Common myeloid progenitor, CD34-positive (primary cell): ENCODE measurements at regions not wholly inside any gene's neighbourhood (a gene's known extent, or its start where the extent isn't known, plus 50 kb on each side); places are given as distances from the start of the nearest gene placed in this dataset.
A peak's percentile ranks its signal among the peaks of the same experiment; 100 is the strongest.

ENCODE experiments used
- CTCF ChIA-PET: fragments of 350-600 bp; sonication (Branson Sonifier 250); formaldehyde crosslinking; loops from one replicate; lab custom pipeline; 2021; ENCODE audit warnings: antibody characterized with exemption; lab: Charles Lee
- POLR2A ChIA-PET: fragments of 350-600 bp; sonication (Branson Sonifier 250); formaldehyde crosslinking; loops from one replicate; lab custom pipeline; 2021; ENCODE audit warnings: antibody characterized with exemption; lab: Charles Lee
- DNase-seq, 3 donors: peaks; one replicate each; pipeline versions ENCODE4 v3.0.0 to v3.0.0-alpha.2; 2013
- H3K27ac ChIP-seq, 2 experiments: 1 replicate in 1 of 2; 2 replicates in 1 of 2; pipeline ENCODE4 v1.7.0; 2013; ENCODE audit warnings: inconsistent platforms in 2 of 2, low read length in 2 of 2, mild to moderate bottlenecking in 2 of 2, low read depth in 1 of 2, moderate library complexity in 1 of 2; ENCODE audit not compliant: severe bottlenecking in 2 of 2, insufficient read depth in 1 of 2, poor library complexity in 1 of 2
- H3K27me3 ChIP-seq, 5 experiments: replicated peaks in 2 of 5; 1 replicate in 3 of 5; 2 replicates in 2 of 5; pipeline versions ENCODE4 v1.6.1 to v1.7.0; 2013; ENCODE audit warnings: low read length in 4 of 5, mild to moderate bottlenecking in 2 of 5, moderate library complexity in 2 of 5, inconsistent platforms in 1 of 5; ENCODE audit not compliant: insufficient read depth in 5 of 5, control insufficient read depth in 4 of 5
- H3K36me3 ChIP-seq, 4 experiments: 1 replicate in 2 of 4; 2 replicates in 2 of 4; pipeline versions ENCODE4 v1.6.1 to v1.7.0; 2013; ENCODE audit warnings: low read length in 3 of 4, control low read depth in 1 of 4, mild to moderate bottlenecking in 1 of 4; ENCODE audit not compliant: control insufficient read depth in 4 of 4, insufficient read depth in 4 of 4
- H3K4me1 ChIP-seq, 4 experiments: 1 replicate in 3 of 4; 2 replicates in 1 of 4; pipeline versions ENCODE4 v1.6.1 to v1.7.1; 2013; ENCODE audit warnings: low read length in 3 of 4, mild to moderate bottlenecking in 3 of 4, control low read depth in 1 of 4, inconsistent platforms in 1 of 4, moderate library complexity in 1 of 4; ENCODE audit not compliant: control insufficient read depth in 4 of 4, insufficient read depth in 4 of 4; ENCODE audit errors: control extremely low read depth in 1 of 4
- H3K4me3 ChIP-seq, 7 experiments: 1 replicate in 4 of 7; 2 replicates in 3 of 7; pipeline versions ENCODE4 v1.5.1 to v1.7.0; 2013; ENCODE audit warnings: mild to moderate bottlenecking in 7 of 7, low read length in 6 of 7, moderate library complexity in 6 of 7, inconsistent platforms in 2 of 7, low read depth in 2 of 7, control low read depth in 1 of 7; ENCODE audit not compliant: insufficient read depth in 4 of 7, control insufficient read depth in 1 of 7; ENCODE audit errors: extremely low read depth in 1 of 7
- H3K9me3 ChIP-seq, 5 experiments: 1 replicate in 4 of 5; 2 replicates in 1 of 5; pipeline versions ENCODE4 v1.6.1 to v1.7.1; 2013; ENCODE audit warnings: low read length in 4 of 5, mild to moderate bottlenecking in 2 of 5, inconsistent platforms in 1 of 5, low read depth in 1 of 5, moderate library complexity in 1 of 5; ENCODE audit not compliant: control insufficient read depth in 4 of 5, insufficient read depth in 2 of 5; ENCODE audit errors: control extremely low read depth in 1 of 5
- WGBS: methylation state at CpG from one replicate; pipeline ENCODE4 v1.1.5; 2013; ENCODE audit not compliant: insufficient coverage; 5-methylcytosine and 5-hydroxymethylcytosine counted together

GRCh38 chr11:33957304-33957917 is 65.5 kb upstream of the LMO2 start:
- Histone ChIP-seq H3K9me3 (no peaks in the 10 kb centered on the region), H3K36me3 (no peaks in the 10 kb centered on the region), H3K4me1 (peaks cover 1 to 37% (median 26%) of the 10 kb centered on the region in 4 experiments), H3K4me3 (no peak overlapping the region), H3K27me3 (no peaks in the 10 kb centered on the region), H3K27ac (no peak overlapping the region)
- no peak for DNase-seq
- ChIA-PET POLR2A (interaction anchor here (0.6 kb wide), 1 partner anchor 1342 kb away, joined by 3 read pairs; no protein-coding TSS in a partner anchor), CTCF (interaction anchor here (0.7 to 3.1 kb wide), 3 partner anchors 9 to 23 kb away, joined by 3 to 11 read pairs (median 3); no protein-coding TSS in a partner anchor)
- WGBS = 98% methylated on average over 4 of the region's 6 CpGs

- H3K4me1 ChIP-seq = peaks cover 1 to 38% (median 26%) of the 10 kb centered on the region in 4 experiments
- no peak for DNase-seq
- WGBS = 100% methylated on average over 2 of the region's 3 CpGs
- H3K27ac ChIP-seq = no peak overlapping the region
- H3K4me3 ChIP-seq = no peak overlapping the region
- POLR2A ChIA-PET = interaction anchor here (0.6 kb wide), 1 partner anchor 1343 kb away, joined by 3 read pairs; no protein-coding TSS in a partner anchor
- no peaks in the 10 kb centered on the region for H3K27me3 ChIP-seq
- CTCF ChIA-PET = interaction anchor here (0.7 to 3.1 kb wide), 2 partner anchors 13 to 22 kb away, joined by 3 to 11 read pairs; no protein-coding TSS in a partner anchor
- H3K9me3 ChIP-seq = no peaks in the 10 kb centered on the region
- H3K36me3 ChIP-seq = no peaks in the 10 kb centered on the region
Measured at GRCh38 chr11:33956611-33957010, 64.7 kb upstream of the LMO2 start.

- no peaks in the 10 kb centered on the region for H3K9me3 ChIP-seq
- peak overlapping the region in 1 of 2 experiments; percentile 34 for H3K27ac ChIP-seq
- H3K36me3 ChIP-seq = no peaks in the 10 kb centered on the region
- peak in 1 of 3 donors; percentile 16 for DNase-seq
- CTCF ChIA-PET = interaction anchor here (0.7 to 2.3 kb wide), 11 partner anchors 9 to 95 kb away, joined by 3 to 8 read pairs (median 5); no protein-coding TSS in a partner anchor
- POLR2A ChIA-PET = no interaction called here
- no peaks in the 10 kb centered on the region for H3K27me3 ChIP-seq
- peak overlapping the region in 1 of 7 experiments; percentile 4 for H3K4me3 ChIP-seq
- peaks cover 0 to 30% (median 16%) of the 10 kb centered on the region in 4 experiments for H3K4me1 ChIP-seq
- WGBS = 42% methylated on average over 2 of the region's 5 CpGs
Measured at GRCh38 chr11:33953289-33953688, 61.4 kb upstream of the LMO2 start.

DNA sequence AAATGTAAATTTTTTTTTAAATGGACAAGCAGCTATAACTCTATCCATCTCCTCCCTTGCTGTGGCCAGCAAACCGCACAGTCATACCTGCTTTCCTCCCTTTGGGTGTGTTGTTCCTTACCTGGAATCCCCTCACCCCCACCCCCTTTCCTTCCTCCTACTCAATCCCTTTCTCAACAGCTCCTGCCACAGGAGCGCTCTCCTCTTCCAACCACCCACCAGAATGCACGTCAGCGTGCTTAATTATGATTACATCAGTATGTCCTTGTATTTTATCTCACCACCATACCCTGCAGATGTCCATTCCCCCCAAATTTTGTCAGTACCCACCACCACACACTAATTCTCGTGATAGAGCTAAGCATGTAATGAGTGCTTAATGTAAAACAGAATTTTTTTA is 60.9 kb upstream of the LMO2 start:
- H3K36me3 ChIP-seq = no peaks in the 10 kb centered on the region
- H3K4me1 ChIP-seq = peaks cover 0 to 30% (median 16%) of the 10 kb centered on the region in 4 experiments
- POLR2A ChIA-PET = no interaction called here
- CTCF ChIA-PET = interaction anchor here (0.7 to 2.3 kb wide), 10 partner anchors 10 to 74 kb away, joined by 3 to 8 read pairs (median 5); no protein-coding TSS in a partner anchor
- no peaks in the 10 kb centered on the region for H3K9me3 ChIP-seq
- peak overlapping the region in 1 of 2 experiments; percentile 34 for H3K27ac ChIP-seq
- H3K27me3 ChIP-seq = no peaks in the 10 kb centered on the region
- 74% methylated on average over 3 of the region's 5 CpGs for WGBS
- H3K4me3 ChIP-seq = no peak overlapping the region
- peak in 1 of 3 donors; percentile 19 for DNase-seq

DNA sequence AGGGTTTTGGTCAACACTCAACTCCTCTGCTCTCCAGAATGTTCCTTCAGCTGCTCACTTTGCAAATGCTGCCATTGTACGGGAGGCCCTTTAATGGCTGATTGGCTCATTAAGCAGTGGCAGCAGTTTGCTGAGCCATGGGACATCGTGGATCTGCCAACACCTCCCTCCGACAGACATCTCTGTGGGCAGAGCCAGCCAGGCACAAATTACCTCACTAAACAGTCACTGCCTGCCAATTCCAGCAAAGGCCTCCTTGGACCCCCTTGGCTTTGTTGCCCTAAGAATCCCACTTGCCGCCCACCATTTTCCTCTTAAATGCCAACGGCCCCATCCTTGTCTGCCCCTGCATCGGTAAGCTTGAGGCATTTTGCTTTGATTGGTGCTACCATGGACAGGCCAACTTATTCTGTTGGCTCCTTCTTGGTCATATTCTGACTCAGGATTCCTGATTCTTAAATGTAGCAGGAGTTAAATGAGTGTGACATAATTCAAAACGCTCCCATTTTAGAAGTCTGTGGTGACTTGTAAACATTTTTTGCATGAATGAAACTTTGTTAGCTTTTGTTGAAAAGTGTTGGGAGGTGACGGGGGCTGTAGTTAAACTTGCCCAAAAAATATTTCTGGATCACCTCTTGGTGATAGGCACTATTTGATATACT is 57.5 kb upstream of the LMO2 start:
- WGBS = 94% methylated on average over 8 of the region's 8 CpGs
- POLR2A ChIA-PET = no interaction called here
- Histone ChIP-seq H3K36me3 (no peaks in the 10 kb centered on the region), H3K4me1 (peaks cover 0 to 28% (median 17%) of the 10 kb centered on the region in 4 experiments), H3K27ac (no peak overlapping the region), H3K4me3 (no peak overlapping the region), H3K9me3 (no peaks in the 10 kb centered on the region), H3K27me3 (no peaks in the 10 kb centered on the region)
- DNase-seq = no peak
- CTCF ChIA-PET = interaction anchor here (1.0 kb wide), 2 partner anchors 8 to 74 kb away, joined by 3 read pairs; no protein-coding TSS in a partner anchor

- H3K27ac ChIP-seq = no peak overlapping the region
- no peaks in the 10 kb centered on the region for H3K27me3 ChIP-seq
- no peaks in the 10 kb centered on the region for H3K9me3 ChIP-seq
- H3K4me1 ChIP-seq = peaks cover 0 to 20% (median 13%) of the 10 kb centered on the region in 4 experiments
- POLR2A ChIA-PET = no interaction called here
- DNase-seq = no peak
- no peak overlapping the region for H3K4me3 ChIP-seq
- CTCF ChIA-PET = interaction anchor here (1.2 kb wide), 1 partner anchor 20 kb away, joined by 3 read pairs; no protein-coding TSS in a partner anchor
- no peaks in the 10 kb centered on the region for H3K36me3 ChIP-seq
- 100% methylated on average over 1 of the region's 2 CpGs for WGBS
Measured at GRCh38 chr11:33948494-33948893, 56.6 kb upstream of the LMO2 start.
